ENCODE measurements at regions not wholly inside any gene's neighbourhood (a gene's known extent, or its start where the extent isn't known, plus 50 kb on each side); places are given as distances from the start of the nearest gene placed in this dataset.
"Not testable (repeated sequence)": the region's sequence is repeated elsewhere in the genome, so short reads cannot be mapped to it uniquely, and the experiment has no call there.

GRCh38 chr18:64377446-64377845 lies 228.6 kb upstream of the LINC00305 start:
- Histone ChIP-seq H3K79me2 (no peaks in the 10 kb centered on the region), H3K4me3 (no peak overlapping the region), H3K27ac (no peak overlapping the region), H3K36me3 (replicated peaks; ENCODE audit: insufficient read depth, low read depth) (no peaks in the 10 kb centered on the region), H2AFZ (no peak overlapping the region), H3K27me3 (no peaks in the 10 kb centered on the region), H3K9me2 (replicated peaks; ENCODE audit: insufficient read depth) (no peaks in the 10 kb centered on the region), H3K4me1 (ENCODE audit: insufficient read depth) (no peaks in the 10 kb centered on the region), H3K4me2 (no peak overlapping the region), H3K9me3 (ENCODE audit: low read depth) (no peaks in the 10 kb centered on the region), H4K20me1 (ENCODE audit: insufficient read depth, poor library complexity, severe bottlenecking) (no peaks in the 10 kb centered on the region)
- TF ChIP-seq EZH2phosphoT487 (IDR thresholded peaks at IDR 0.05; ENCODE audit: low read depth, severe bottlenecking, unreplicated experiment) (no peak), EZH2 (IDR thresholded peaks at IDR 0.05; ENCODE audit: borderline replicate concordance) (no peak), CTCF (IDR thresholded peaks at IDR 0.05; ENCODE audit: poor library complexity) (no peak)
- DNase-seq (ENCODE audit: low spot score): no peak
- WGBS (ENCODE audit: low lambda C conversion rate, missing lambda C conversion rate): 84% methylated on average over 4 of the region's 4 CpGs

GRCh38 chr18:64372850-64373249 lies 224.0 kb upstream of the LINC00305 start:
- no peak overlapping the region for H3K4me2 ChIP-seq
- no peak for DNase-seq (ENCODE audit: low spot score)
- H3K4me1 ChIP-seq (ENCODE audit: insufficient read depth): no peaks in the 10 kb centered on the region
- no peak overlapping the region for H2AFZ ChIP-seq
- H3K36me3 ChIP-seq (replicated peaks; ENCODE audit: insufficient read depth, low read depth): no peaks in the 10 kb centered on the region
- H3K27ac ChIP-seq: no peak overlapping the region
- H4K20me1 ChIP-seq (ENCODE audit: insufficient read depth, poor library complexity, severe bottlenecking): no peaks in the 10 kb centered on the region
- no peaks in the 10 kb centered on the region for H3K79me2 ChIP-seq
- H3K9me2 ChIP-seq (replicated peaks; ENCODE audit: insufficient read depth): no peaks in the 10 kb centered on the region
- TF ChIP-seq EZH2 (IDR thresholded peaks at IDR 0.05; ENCODE audit: borderline replicate concordance): no peak
- TF ChIP-seq CTCF (IDR thresholded peaks at IDR 0.05; ENCODE audit: poor library complexity): no peak
- no peak for TF ChIP-seq EZH2phosphoT487 (IDR thresholded peaks at IDR 0.05; ENCODE audit: low read depth, severe bottlenecking, unreplicated experiment)
- no peaks in the 10 kb centered on the region for H3K27me3 ChIP-seq
- no peaks in the 10 kb centered on the region for H3K9me3 ChIP-seq (ENCODE audit: low read depth)
- no peak overlapping the region for H3K4me3 ChIP-seq
- WGBS (ENCODE audit: low lambda C conversion rate, missing lambda C conversion rate): 77% methylated on average over 2 of the region's 2 CpGs

GRCh38 chr18:64369830-64370440 lies 221.0 kb upstream of the LINC00305 start:
- DNase-seq (ENCODE audit: low spot score); H3K4me2 ChIP-seq; H3K27me3 ChIP-seq; H3K36me3 ChIP-seq (replicated peaks; ENCODE audit: insufficient read depth, low read depth); H3K27ac ChIP-seq; H3K9me2 ChIP-seq (replicated peaks; ENCODE audit: insufficient read depth); H4K20me1 ChIP-seq (ENCODE audit: insufficient read depth, poor library complexity, severe bottlenecking); H3K9me3 ChIP-seq (ENCODE audit: low read depth); H3K4me1 ChIP-seq (ENCODE audit: insufficient read depth); H3K79me2 ChIP-seq; H2AFZ ChIP-seq; H3K4me3 ChIP-seq: not testable (repeated sequence)
- WGBS (ENCODE audit: low lambda C conversion rate, missing lambda C conversion rate): 61% methylated on average over 6 of the region's 8 CpGs

- H3K4me2 ChIP-seq: no peak overlapping the region
- H3K4me3 ChIP-seq: no peak overlapping the region
- H3K27ac ChIP-seq: no peak overlapping the region
- no peaks in the 10 kb centered on the region for H4K20me1 ChIP-seq (ENCODE audit: insufficient read depth, poor library complexity, severe bottlenecking)
- no peaks in the 10 kb centered on the region for H3K9me2 ChIP-seq (replicated peaks; ENCODE audit: insufficient read depth)
- H3K9me3 ChIP-seq (ENCODE audit: low read depth): no peaks in the 10 kb centered on the region
- no peaks in the 10 kb centered on the region for H3K36me3 ChIP-seq (replicated peaks; ENCODE audit: insufficient read depth, low read depth)
- TF ChIP-seq EZH2phosphoT487 (IDR thresholded peaks at IDR 0.05; ENCODE audit: low read depth, severe bottlenecking, unreplicated experiment) (no peak), CTCF (IDR thresholded peaks at IDR 0.05; ENCODE audit: poor library complexity) (no peak), EZH2 (IDR thresholded peaks at IDR 0.05; ENCODE audit: borderline replicate concordance) (no peak)
- WGBS (ENCODE audit: low lambda C conversion rate, missing lambda C conversion rate): 86% methylated on average over 4 of the region's 4 CpGs
- H3K79me2 ChIP-seq: no peaks in the 10 kb centered on the region
- H2AFZ ChIP-seq: no peak overlapping the region
- no peak for DNase-seq (ENCODE audit: low spot score)
- no peaks in the 10 kb centered on the region for H3K27me3 ChIP-seq
- H3K4me1 ChIP-seq (ENCODE audit: insufficient read depth): no peaks in the 10 kb centered on the region
Observed at GRCh38 chr18:64365106-64365505, 216.2 kb upstream of the LINC00305 start.

Data from hepatocyte (in vitro differentiated cells).